Nucleus accumbens (tissue), 56 donors: ENCODE measurements at regions not wholly inside any gene's neighbourhood (a gene's known extent, or its start where the extent isn't known, plus 50 kb on each side); places are given as distances from the start of the nearest gene placed in this dataset.

ENCODE experiments used
- DNase-seq, 56 donors: peaks; one replicate each; lab custom pipeline; 2025; lab: John Stamatoyannopoulos, UW

DNA sequence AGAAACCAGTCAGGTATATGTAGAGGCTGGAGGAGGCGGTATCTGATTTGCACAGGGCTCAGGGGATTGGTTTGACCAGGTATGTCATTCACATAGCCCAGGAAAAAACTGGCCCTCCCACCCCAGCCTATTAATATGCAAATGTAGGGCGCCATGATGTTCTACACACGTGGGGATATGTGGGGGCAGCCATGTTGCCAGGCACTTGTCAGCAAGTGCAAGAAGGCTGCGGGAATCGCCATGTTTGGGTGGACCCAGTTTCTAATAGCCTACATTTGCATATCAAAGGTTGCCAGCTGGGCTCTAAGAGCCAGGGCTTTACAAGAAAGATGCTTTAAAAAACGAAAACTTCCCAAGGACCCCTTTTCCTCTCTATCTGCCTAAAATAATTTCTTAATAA is 335.1 kb downstream of the SMARCA1 start:
- no peak for DNase-seq

GRCh38 chrX:129176710-129177109 is 346.6 kb downstream of the SMARCA1 start:
- DNase-seq = no peak

DNA sequence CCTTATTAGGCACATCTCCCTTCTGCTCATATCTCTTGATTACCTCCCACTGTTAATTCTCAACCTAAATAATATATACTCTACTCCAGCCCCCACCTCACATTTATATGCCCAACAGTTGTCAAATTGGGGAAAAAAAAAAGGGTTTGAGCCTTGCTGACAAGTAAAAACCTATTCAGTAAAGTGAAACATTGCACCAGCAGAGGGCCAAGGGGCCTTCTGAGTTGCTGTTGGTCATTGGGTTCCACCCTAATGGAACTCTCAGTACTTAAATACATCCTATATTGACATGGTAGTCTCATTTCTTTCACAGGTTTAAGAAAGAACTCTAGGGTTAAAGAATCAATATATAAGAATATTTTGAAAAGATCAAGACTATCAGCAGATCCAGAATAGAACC is 362.2 kb downstream of the SMARCA1 start:
- no peak for DNase-seq

GRCh38 chrX:129158505-129158904 is 364.8 kb downstream of the SMARCA1 start:
- no peak for DNase-seq

GRCh38 chrX:129145840-129146272 is 377.4 kb downstream of the SMARCA1 start:
- DNase-seq = no peak

GRCh38 chrX:129145385-129145784 is 377.9 kb downstream of the SMARCA1 start:
- DNase-seq = no peak

DNA sequence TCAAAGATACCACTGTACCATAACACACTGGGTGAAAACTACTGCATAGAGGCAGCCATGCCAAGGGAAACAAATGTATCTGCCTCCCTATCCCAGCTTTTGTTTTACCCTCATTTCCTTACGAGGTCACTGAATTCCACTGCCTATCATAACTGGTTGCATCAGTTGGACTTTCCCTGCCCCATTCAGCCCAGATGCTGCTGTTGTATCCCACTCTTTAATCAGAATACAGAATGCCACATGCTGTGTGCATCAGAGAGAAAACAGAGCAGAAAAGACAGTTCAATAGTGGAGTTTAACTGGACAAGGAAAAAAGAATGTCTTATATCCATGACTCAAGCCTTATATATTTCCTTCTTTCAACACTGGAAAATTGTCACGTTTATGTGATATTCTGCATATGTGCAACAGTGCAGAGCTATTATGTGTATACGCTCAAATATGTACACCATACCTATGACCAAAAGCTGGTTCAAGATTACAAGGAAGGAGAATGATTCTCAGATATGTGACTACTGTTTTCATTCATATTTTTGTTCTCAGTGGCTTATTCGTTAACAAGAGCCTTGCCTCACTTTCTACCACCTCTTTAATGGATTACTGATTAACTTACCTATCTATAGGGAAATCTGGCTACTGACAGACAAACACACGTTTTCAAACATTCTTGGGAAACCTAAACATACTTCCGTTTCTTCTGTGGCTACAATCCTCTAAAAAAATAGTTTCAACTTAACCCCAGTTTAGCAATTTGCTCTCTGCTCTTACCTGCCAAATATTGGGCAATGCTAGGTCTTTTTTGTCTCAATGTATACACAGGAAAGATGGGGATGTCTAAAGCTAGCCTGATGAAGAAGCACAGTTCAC is 378.9 kb downstream of the SMARCA1 start:
- no peak for DNase-seq

DNA sequence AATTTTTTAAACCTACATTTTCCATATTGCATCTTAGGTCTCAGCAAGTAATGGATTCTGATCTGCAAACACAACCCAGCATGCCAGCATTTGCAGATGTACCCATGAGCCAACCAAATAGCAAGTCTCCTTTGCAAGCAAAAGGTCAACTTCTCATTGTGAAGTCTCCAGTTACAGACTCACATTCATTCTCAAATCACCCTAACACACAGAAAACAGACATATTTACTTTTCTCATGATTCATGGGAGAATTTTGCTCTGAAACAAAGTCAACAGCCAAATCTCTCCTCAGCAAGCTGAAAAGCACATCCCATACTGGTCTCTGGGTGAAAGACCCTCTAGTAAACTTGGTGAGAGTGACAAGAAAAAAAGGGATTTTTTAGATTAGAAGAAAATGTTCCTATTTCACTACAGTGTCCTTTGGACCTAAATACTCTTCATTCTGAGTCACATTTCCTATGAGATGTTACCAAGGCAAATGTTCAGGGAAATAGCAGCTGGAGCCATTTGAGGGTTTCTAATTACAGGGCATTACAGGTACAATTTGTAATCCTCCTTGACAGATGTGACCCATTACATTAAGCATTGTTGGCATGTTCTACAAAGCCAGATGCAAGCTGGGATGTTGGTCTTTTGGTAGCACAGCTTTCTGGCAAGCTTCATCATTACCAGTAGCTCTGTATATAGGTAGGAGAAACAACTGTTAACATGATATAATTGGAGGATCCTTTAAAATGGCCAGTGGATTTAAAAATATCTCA is 383.3 kb downstream of the SMARCA1 start:
- no peak for DNase-seq

DNA sequence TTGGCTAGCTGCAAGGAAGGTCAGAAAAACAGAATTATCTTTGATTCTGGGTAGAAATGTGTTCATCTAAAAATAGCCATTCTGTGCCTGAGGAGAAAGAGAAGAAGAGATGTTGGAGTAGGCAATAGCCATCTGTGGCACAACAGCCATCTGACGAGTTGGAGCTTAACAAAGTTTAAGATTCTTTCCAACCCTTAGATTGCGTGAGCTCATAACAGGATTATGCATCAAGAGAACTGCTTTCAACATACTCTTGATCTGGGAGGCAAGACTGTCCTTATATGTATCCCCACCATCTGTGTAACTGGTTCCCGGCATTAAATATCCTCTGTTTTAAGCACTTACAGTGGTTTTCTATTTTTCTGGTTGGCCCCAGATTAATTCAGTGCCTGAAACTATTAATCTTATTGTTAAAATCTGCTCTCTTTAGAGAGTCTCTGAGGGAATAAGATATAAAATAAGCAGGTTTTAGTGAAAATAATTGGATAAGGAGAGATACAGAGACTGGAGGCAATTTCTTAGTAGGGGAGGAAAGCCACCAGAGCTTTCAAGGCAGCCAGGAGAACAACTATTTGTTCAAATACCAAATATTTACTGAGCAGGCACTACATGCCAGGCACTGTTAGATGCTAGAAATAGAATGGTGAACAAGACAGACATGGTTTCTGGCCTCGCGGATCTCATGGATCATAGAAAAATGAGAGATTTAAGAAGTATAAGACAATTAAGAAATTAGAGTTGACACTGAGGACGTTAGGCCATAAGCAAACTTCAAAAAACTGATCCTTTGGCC is 398.0 kb downstream of the SMARCA1 start:
- no peak for DNase-seq

DNA sequence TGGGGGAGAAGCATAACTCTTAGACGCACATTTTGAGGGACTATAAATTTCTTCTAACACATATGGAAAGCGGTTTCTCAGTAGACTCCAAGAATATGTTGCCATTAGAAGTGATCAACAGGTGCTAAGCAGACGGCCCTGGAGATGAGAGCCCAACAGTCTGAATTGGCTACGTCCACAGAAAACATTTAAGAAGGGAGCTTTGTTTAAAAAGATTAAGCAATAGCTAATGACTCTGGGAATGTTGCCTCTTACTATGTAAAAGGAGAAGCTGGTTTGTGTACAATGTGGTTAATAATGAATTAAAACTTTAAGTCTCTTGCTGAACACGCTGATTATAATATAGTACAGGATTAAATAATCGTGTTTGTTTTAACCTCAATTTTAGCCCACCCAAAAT is 399.5 kb downstream of the SMARCA1 start:
- DNase-seq = no peak

GRCh38 chrX:129116676-129117470 is 406.4 kb downstream of the SMARCA1 start:
- DNase-seq = peak in 1 of 56 donors; percentile 0

GRCh38 chrX:129115935-129116334 is 407.4 kb downstream of the SMARCA1 start:
- no peak for DNase-seq

DNA sequence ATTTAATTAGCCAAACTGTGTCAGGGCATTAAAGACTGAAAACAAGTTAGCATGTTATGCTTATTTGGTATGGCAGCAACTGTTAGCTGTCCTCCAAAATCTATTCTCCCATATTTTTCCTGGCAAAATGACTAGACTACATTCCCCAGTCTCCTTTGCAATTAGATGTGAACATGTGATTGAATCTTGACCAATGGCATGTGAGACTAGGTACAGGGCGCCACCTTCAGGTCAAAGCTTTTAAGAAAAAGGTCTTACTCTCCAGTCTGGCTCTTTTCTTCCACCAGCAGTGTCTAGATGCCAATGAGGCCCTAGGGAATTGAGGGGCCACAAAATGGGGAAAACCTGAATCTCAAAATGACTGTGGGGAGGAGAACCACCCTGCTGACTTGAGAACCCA is 408.2 kb downstream of the SMARCA1 start:
- no peak for DNase-seq

- DNase-seq = no peak
These were observed 412.1 kb downstream of the SMARCA1 start for GRCh38 chrX:129111081-129111798.

DNA sequence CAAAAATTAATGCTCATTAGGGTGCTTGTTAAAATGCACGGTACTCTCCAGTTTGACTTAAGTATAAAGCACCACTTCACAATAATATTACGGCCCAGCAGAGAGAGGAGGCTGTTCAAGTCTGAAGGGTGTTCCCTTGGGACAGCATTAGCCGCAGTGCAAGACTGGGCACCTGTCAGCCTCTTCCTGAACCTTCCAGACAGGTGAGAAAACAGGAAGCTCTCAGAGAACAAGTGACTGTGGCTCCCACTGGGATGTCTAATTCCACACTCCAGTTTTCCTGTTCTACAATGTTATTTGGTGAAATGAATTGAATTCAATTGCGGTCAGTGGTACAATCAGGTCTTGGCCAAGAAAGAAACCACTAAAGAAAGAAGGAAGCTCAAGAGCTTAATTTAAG is 414.4 kb downstream of the SMARCA1 start:
- DNase-seq = no peak

DNA sequence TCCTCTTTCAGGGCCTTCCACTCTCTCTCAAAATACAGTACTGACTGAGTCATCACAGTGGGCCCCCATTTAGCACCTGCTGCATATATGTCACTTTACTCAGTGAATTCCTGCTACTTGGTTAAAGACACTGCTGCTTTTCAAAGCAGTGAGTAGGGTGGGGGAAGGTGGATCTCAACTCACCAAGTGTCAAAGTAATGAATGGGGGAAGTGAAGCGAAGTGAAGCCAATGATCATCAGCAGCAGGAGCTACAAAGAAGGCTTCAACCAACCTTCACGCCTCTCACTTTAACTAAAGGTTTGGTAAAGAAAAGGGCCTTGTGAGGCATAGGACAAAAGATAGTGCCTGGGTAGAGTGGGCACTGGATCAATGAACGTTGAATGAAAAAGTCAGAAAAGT is 424.1 kb downstream of the SMARCA1 start:
- no peak for DNase-seq

GRCh38 chrX:129097668-129098067 is 425.6 kb downstream of the SMARCA1 start:
- DNase-seq = no peak

DNA sequence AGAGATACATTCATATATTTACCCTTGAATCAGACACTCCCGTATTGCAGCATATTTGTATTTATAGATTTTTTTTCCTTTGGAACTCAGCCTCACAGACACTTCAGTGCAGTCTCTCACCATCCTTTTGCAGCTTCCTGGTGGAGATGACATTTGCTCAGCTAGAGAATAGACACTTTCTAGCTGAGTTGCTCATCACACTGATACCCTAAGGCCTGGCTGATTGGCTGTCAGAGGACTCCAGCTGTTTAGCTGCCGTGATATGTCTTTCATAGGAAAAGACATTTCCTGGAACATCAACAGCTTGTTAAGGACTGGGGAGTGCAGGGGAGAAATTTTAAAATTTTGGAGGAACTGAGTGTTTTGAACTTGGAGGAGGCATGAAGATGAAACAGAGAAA is 429.6 kb downstream of the SMARCA1 start:
- no peak for DNase-seq

DNA sequence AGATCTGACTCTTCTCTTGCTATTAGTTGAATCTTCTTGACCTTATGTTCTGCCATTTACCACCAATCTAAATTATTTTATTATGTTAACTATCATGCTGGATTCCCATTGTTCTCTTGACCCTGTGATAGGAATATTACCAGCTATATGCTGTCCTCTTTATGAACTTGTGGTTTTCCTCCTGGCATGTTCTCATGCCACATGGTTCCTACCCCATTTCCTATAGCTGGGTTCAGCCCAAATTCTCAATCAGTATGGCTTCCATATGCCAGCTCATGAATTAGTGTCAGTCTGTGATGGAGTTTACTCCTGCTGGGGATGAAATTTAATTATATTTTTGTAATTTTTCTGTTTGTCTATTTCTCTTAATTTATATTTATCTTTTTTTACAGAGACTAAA is 430.5 kb downstream of the SMARCA1 start:
- DNase-seq = no peak

- no peak for DNase-seq
These were observed 431.0 kb downstream of the SMARCA1 start for GRCh38 chrX:129092242-129092641.
